CD4-positive, alpha-beta T cell treated with Interleukin-17A for 4 hours (primary cell): ENCODE measurements at regions not wholly inside any gene's neighbourhood (a gene's known extent, or its start where the extent isn't known, plus 50 kb on each side); places are given as distances from the start of the nearest gene placed in this dataset.

Experiments used
- DNase-seq: peaks from one replicate; pipeline ENCODE4 v3.0.0-alpha.2; 2020; ENCODE audit warnings: mixed read lengths

DNA sequence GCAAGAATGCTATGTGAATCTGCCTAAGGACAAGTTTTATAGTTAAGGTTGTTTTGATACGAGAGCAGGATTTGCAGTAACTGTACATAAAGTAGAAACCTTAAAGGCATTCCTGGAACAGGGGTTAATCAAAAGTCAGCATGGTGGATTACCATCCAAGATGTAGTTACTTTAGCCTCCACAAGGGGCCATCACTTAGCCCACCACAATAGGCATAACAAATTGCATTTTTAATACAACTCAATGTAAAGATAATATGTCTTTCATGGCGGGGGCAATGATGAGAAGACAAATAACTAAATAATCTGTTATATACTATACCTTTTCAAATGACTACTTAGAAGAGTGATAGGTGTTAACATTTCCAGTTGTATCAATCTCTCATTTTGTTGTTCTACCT, 611.2 kb upstream of the ADGRL4 start:
- DNase-seq, result no peak

DNA sequence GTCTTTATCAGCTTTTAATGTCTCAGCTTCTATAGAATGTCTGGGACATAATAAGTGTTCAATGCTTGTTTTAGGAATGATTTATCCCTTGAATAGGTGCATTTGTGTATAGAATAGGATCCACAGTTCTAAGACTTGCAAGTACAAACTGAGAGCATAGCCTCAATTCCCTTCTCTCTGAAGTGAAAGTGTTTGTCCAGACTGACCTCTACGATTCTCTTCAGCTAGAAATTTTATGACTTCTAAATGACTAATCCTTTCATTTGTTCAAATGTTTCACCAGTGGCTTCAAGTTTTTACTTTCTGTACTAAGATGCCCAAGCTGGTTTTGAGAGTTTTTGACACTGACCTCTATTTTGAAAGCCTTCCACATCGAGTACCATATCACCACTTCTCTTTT, 608.2 kb upstream of the ADGRL4 start:
- DNase-seq, result no peak

DNA sequence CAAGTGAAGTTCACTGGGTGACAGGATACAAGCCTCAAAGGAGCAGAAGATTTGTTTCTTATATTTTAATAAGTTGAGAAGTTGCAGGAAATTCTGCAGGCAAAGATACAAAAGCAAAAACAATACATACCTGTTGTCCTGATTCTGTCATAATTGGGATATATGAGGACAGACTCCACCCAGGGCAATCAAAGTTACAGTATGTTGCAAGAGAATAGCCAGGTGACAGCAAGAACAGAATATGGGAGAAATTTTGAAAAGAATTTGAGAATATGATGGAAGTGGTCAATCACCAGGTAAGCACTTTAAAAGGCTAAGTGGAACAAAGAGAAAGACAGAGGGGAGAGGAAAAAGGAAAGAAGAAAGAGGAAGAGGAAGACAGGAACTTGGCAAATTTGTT, 607.6 kb upstream of the ADGRL4 start:
- no peak for DNase-seq

DNA sequence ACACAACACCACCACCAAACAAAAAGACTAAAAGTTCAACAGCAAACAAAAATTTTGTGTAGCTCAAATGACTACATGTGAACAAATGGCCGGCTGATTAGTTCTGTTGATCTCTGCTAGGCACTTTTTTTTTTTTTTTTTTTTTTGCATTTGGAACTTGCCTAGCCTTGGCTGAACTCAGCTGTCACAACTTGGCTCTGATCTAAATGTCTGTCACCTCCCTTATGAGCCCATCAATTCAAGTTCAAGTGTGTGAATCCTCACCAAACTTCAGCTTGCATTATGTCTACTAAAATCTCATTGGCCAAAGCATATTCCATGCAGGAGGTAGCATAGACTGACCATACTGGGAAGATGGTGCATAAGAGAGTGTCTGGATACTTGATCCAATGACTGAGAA, 606.5 kb upstream of the ADGRL4 start:
- no peak for DNase-seq

DNA sequence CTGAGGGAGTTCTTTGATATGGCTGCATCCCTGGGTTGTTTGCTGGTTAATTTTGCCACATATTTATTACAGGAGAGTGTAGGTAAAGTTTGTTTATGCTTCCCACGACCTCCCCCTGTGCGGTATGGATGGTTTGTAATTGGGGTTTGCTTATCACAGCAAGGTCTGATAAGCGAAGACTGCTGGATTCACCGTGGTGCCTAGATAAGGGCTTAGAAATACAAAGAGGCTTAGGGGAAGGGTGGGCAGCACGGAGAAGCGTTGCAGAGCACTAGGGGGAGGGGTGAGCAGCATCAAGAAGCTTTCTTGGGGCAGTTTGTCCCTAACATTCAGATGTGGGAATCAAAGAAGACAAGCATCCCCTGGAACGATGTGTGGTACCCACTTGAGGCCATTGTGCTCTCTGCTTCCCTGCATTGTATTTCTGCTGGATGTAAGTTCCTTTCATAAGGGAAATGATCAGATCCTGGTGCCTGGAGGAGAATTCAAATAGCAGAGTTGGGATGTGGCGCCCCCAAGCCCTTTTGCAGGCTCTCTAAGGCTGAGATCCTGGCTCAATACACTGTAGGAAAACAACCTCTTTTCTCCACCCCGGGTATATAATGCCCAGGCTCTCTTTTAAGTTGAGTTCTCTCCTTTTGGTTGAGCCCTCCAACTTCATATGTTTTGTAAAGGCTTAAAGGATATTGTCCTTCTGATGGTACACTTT, 598.1 kb upstream of the ADGRL4 start:
- DNase-seq, result no peak

DNA sequence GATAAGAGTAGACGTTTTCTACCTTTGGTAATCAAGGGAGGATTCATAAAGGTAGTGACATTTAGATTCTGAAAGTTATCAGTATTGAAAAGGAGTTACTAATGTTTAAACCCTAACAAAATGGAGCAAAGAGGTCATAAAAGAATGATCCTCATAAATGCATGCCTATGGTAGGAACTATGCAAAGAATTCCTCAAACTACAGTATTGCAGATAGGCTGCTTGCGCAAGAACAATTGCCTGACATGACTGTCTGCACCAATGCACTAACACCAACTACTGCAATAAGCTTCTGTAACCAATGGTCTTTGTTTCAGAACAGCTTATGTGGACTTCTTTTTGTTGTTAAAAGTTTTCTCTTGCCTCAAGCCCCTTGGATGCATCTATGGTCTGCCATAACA, 597.3 kb upstream of the ADGRL4 start:
- DNase-seq, result no peak

DNA sequence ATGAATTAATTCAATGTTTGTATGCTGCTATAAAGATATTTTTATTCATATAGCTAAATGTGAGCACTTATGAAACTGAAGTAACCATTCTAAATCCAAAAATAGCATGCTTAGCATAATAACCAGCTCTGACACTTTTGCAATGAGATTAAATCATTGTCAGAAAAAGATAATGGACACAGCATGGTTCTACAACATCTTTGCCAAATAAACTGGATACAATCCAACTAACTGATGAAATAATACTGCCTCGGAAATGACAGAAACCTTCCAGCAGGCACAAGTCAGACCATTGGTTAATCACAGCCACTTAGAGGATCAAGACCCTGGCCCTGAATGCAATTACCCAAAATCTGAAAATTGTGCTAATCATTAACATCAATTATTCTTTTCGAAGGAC, 592.7 kb upstream of the ADGRL4 start:
- DNase-seq, result no peak

DNA sequence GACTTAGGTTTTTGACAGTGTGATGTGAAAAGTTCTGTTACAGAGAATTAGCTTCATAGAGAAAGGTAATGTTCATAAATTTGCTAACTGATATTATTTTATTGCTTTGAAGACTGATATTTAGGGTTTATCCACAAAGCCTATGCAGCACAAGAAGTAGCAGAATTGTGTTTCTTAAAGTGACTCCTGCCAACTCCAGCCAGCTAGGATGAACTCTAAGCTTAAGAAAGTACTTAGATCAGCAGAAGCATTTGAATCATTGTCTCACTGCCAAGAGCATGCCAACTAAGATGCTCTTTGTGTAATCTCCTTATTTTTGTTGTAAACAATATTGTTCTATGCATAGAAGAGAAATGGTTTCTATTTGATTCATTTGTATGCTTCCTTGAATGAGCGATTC, 589.4 kb upstream of the ADGRL4 start:
- no peak for DNase-seq

DNA sequence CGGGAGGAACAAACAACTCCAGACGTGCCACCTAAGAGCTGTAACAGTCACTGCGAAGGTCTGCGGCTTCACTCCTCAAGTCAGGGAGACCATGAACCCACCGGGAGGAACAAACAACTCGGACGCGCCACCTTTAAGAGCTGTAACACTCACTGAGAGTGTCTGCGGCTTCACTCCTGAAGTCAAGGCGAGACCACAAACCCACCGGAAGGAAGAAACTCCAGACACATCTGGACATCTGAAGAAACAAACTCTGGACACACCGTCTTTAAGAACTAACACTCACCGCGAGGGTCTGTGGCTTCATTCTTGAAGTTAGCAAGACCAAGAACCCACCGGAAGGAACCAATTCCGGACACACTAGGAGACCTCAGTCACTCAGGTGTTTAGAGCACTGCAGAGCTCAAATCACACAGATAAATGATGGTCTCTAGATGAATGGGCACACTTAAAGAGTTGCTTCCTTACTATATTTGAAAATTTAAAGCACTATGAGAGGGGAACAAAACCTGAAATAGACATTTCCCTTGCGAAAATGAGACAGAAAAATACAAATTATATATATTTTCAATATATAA, 587.7 kb upstream of the ADGRL4 start:
- no peak for DNase-seq

DNA sequence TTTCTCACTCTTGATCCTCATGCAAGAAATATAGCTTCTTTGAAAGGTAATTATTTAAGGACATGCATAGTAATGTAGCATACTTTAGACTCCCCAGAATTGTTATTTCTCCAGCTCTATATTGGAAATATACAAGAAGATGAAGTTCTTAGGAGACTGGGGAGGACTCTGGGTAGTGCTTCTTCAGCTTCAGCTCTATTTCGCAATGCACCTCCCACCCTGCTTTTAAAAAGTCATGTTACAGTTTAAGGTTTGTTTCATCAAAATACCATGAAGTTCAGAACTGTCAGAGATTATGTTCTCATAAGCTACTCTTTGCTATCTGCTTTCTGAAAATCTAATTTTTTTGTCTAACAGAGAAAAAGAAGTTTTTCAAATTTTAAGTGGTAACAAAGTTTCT, 586.2 kb upstream of the ADGRL4 start:
- DNase-seq, result no peak

DNA sequence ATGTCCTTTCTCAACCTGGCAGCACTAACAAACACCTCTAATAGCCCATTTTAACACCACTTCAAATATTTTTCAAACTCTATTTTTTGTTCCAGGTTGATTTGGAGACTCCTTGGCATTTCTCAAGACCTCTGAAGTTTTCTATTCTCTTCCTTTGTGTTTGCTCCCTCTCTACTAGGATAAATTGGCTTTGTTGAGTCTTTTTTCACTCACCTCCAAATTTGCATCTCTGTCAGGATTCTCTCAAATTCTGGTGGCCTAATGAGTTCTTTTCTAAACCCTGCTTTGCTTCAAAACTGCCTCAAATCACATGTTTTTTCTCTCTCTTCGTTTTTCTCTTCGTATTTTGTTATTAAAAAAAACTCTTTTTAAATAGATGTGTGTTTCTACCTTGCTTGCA, 582.2 kb upstream of the ADGRL4 start:
- no peak for DNase-seq

DNA sequence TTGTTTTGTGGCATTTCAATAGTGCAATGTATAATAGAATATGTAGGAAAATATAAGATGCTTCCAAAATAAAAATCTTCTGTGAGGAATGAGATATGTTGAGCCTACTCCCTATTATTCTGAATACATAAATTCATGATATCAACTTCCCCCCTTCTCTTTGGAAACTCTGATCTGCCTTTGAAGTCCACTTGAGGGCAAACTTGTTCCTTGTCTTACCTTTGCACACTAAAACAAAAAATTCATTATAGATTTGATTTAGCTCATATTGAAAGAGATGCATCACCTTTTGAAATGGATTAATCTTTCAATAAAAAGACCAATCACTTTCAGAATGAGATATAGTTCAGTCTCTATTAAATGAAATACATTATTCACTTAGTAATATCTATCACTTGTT, 580.7 kb upstream of the ADGRL4 start:
- DNase-seq, result no peak

DNA sequence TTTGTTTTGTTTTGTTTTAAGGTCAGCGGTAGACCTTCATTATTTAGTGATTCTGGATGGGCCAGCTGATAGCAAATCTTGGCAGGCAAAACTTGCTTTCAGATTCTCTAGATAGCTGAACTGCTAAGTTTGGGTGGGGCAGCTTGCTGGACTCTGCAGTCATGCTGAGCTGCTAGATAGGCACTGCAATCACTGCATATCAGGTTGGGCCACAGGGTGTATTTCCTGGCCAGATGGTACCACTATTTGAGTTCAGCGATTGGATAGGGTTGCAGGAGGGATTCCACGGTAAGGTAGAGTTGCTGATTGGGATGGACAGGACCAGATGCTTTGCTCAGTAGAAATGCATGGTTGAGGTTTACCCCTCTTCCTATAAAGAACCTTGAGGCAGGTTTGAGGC, 579.3 kb upstream of the ADGRL4 start:
- no peak for DNase-seq

DNA sequence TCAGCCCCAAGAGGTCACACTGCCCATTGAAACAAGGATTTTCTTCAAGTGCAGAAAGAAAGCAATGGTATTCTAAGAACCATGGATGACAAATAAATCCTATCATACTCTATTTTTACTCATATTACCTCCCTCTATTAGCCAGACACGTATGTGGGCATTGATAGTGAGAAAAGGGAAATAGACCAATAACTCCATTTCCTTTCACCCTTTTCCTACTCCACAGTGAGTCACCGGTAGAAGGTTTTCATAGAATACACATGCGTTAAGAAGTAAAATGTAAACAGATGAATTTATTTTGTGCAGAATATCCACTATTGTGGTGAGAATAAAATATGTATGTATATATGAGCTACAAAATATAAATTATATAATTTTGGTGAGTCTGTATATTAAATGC, 568.9 kb upstream of the ADGRL4 start:
- no peak for DNase-seq

DNA sequence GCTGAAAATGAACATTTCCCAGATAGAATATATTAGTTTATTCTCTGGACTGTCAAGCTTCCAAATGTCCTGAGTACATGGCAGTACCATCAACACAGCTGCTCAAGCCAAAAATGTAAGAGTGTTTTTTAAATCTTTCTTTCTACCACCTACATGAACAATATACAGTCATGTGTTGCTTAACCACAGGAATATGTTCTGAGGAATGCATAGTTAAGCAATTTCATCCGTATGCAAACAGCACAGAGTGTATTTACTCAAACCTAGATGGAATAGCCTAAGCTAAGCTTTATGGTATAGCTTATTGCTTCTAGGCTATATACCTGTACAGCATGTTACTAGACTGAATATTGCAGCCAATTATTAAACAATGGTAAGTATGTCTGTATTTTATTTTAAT, 561.9 kb upstream of the ADGRL4 start:
- DNase-seq, result no peak

DNA sequence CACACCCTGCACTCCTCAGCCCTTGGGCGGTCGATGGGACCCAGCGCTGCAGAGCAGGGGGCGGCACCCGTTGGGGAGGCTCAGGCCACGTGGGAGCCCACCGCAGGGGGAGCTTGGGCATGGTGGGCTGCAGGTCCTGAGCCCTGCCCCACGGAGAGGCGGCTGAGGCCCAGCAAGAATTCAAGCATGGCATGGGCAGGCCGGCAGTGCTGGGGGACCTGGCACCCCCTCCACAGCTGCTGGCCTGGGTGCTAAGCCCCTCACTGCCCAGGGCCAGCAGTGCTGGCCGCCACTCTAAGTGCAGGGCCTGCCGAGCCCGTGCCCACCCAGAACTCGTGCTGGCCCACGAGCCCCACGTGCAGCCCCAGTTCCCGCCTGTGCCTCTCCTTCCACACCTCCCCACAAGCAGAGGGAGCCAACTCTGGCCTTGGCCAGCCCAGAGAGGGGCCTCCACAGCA, 555.0 kb upstream of the ADGRL4 start:
- no peak for DNase-seq

DNA sequence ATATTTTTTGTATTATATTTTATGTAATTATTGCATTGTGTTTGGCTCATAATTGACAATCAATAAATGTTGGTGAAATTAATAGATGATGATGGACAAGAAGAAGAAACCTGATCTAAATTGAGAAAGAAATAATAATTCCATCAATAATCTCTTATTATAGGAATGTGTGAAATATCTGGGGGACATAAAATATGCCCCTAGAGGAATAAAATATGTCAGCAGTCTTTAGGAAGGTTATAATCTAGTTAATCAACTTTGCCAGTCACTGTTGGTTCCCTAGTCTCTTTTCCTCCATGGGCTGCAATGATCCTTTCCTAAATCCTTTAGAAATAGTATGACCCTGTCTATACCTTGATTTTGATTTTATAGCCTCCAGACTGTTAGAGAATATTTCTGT, 549.7 kb upstream of the ADGRL4 start:
- DNase-seq, result no peak

DNA sequence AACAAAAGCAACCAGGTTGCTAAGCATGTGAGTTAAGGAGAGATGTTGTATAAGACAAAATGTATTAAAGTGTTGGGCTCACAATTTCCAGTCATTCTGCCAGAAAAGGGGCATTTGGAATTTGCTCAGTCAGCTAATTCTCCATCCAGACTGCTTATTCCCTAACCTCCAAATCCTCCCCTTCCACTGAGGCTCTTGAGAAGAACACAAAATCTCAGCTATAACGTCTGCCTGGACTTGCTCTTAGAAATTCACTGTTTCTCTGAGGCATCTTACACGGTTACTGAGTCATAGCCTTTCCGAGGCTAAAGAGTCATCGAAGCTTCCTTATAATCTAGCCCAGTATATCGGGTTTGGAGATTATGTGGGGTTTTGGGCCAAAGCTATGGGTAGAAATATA, 548.2 kb upstream of the ADGRL4 start:
- no peak for DNase-seq

DNA sequence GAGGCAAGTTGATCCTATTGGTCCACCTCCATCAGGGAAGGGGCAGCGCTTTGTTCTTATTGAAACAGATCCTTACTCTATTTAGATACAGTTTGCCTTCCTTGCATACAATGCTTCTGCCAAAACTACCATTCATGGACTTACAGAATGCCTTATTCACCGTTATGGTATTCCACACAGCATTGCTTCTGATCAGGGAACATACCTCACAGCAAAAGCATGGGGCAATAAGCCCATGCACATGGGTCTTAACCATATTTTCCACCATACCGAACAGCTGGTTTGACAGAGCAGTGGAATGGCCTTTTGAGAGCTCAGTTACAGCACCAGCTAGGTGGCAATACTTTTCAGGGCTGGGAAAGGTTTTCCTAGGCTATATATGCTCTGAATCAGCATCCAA, 544.8 kb upstream of the ADGRL4 start:
- no peak for DNase-seq

DNA sequence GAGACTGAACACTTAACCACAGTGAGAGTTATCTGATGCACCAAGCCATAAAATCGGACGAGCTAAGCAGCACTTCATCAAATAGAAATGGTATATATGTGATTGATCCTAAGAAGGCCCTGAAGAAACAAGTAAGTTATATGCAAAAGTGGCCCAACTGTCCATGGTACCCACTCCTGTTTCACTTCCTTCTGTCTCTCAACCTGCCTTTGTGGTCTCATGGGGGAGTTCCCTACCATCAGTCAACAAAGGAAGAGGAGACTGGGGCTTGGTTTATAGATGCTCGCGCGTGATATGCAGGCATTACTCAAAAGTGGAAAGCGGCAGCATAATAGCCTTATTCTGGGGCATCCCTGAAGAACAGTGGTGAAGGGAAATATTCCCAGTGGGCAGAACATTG, 543.9 kb upstream of the ADGRL4 start:
- no peak for DNase-seq

DNA sequence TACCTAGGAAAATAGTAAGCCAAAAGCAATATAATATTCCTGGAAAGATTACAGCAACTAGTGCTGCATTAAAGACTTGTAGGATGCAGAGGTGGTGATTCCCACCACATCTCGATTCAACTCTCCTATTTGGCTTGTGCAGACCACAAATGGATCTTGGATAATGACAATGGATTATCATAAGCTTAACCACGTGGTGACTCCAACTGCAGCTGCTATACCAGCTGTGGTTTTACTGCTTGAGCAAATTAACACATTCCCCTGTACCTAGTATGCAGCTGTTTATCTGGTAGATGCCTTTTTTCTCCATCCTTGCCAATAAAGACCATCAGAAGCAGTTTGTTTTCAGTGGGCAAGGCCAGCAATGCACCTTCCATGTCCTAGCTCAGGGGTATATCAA, 542.7 kb upstream of the ADGRL4 start:
- no peak for DNase-seq

DNA sequence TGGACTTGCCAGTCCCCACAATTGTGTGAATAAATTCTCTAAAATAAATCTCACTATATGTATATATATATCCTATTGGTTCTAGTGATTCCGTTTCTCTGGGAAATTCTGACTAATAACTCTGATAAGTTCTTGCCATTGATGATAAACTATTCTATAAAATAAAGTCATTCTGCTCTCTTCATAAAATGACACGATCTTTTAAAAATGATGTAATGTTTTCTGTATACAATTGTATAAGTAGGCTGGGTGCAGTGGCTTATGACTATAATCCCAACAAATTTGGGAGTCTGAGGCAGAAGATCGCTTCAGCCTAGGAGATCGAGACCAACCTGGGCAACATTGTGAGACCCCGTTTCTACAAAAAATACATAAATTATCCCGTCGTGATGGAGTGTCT, 541.0 kb upstream of the ADGRL4 start:
- DNase-seq, result no peak

DNA sequence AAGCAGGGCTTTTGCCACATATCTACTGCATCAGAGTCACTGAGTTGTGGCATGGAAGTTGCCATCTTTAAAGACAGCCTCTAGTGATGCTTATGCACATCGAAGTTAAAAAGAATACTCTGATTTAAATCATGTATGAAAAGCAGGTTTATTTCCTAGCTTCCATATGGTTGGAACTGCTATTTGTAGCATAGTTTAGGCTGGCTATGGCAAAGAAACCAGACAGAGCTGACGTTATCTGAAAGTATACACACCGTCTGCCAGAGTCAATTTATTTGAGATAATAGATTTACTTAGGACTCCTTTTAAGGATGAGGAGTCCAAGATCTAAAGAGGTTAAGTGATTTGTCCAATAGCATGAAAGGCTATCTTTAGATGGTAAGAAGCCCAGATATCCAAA, 536.9 kb upstream of the ADGRL4 start:
- no peak for DNase-seq

DNA sequence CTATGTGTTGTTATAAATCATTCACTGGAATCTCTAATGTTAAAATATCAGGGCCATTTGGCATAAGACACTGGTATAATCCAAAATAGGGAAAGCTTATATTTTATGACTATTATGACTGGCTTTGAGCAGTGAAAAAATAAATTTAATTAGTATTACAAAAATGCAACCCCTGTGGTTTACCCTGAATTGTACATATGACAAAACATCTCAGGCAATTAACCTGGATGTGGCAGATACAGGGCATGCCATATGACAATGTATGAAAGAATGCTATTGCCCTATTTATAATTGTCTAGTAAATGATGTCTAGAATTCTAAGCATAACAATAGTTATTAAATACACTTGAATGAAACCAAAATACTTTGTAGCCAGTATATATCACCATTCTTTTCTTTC, 532.5 kb upstream of the ADGRL4 start:
- no peak for DNase-seq

DNA sequence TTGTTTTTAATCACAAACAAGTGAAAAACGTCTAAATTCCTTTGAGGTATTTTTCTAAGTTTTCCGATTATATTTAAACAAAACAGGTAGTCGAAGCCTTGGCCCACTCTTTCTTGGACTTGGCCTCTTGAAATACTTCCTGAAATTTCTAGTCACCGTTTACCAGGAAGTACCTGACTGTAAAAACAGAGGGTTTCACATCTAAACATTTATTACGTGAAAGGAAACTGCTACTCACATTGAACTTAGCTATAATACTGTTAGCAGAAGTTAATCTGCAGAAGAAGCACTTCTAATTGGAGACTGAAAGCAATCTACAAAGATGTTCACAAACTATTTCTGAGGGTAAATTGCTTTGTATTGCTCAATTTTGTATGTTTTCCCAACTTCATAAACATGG, 526.0 kb upstream of the ADGRL4 start:
- DNase-seq, result no peak
